ENCODE measurements at regions not wholly inside any gene's neighbourhood (a gene's known extent, or its start where the extent isn't known, plus 50 kb on each side); places are given as distances from the start of the nearest gene placed in this dataset.

- Histone ChIP-seq H3F3A (ENCODE audit: low read depth) (no peaks in the 10 kb centered on the region), H4K20me1 (ENCODE audit: insufficient read depth, low read length, poor library complexity, severe bottlenecking) (no peaks in the 10 kb centered on the region), H3K9ac (ENCODE audit: low read depth, low read length, poor library complexity, severe bottlenecking) (no peak overlapping the region), H3K4me3 (ENCODE audit: low read length, poor library complexity, severe bottlenecking) (no peak overlapping the region), H3K9me3 (ENCODE audit: insufficient read depth, low read depth, low read length) (no peaks in the 10 kb centered on the region), H3K79me2 (ENCODE audit: insufficient read depth, low read length) (no peaks in the 10 kb centered on the region), H3K4me1 (ENCODE audit: insufficient read depth, low read length, poor library complexity, severe bottlenecking) (no peaks in the 10 kb centered on the region), H3K27me3 (ENCODE audit: insufficient read depth, low read length, poor library complexity, severe bottlenecking) (no peaks in the 10 kb centered on the region), H3K9me2 (replicated peaks; ENCODE audit: low read depth, low read length) (no peaks in the 10 kb centered on the region), H2AFZ (ENCODE audit: low read length) (no peak overlapping the region), H3K4me2 (ENCODE audit: low read depth, low read length, poor library complexity, severe bottlenecking) (no peak overlapping the region), H3K36me3 (ENCODE audit: insufficient read depth, low read length) (no peaks in the 10 kb centered on the region)
- TF ChIP-seq CTCF (conservative IDR thresholded peaks at IDR 0.05; ENCODE audit: low read length): no peak
- TF ChIP-seq EZH2phosphoT487 (IDR thresholded peaks at IDR 0.05; ENCODE audit: borderline replicate concordance): no peak
Measured at GRCh38 chr12:43294916-43295315, 257.1 kb downstream of the ADAMTS20 start.

GRCh38 chr12:43294147-43294546 is 257.9 kb downstream of the ADAMTS20 start:
- Histone ChIP-seq H3K4me2 (ENCODE audit: low read depth, low read length, poor library complexity, severe bottlenecking) (no peak overlapping the region), H2AFZ (ENCODE audit: low read length) (no peak overlapping the region), H3K4me1 (ENCODE audit: insufficient read depth, low read length, poor library complexity, severe bottlenecking) (no peaks in the 10 kb centered on the region), H3K27me3 (ENCODE audit: insufficient read depth, low read length, poor library complexity, severe bottlenecking) (no peaks in the 10 kb centered on the region), H3K79me2 (ENCODE audit: insufficient read depth, low read length) (no peaks in the 10 kb centered on the region), H3F3A (ENCODE audit: low read depth) (no peaks in the 10 kb centered on the region), H3K4me3 (ENCODE audit: low read length, poor library complexity, severe bottlenecking) (no peak overlapping the region), H3K9me3 (ENCODE audit: insufficient read depth, low read depth, low read length) (no peaks in the 10 kb centered on the region), H3K36me3 (ENCODE audit: insufficient read depth, low read length) (no peaks in the 10 kb centered on the region), H4K20me1 (ENCODE audit: insufficient read depth, low read length, poor library complexity, severe bottlenecking) (no peaks in the 10 kb centered on the region), H3K9me2 (replicated peaks; ENCODE audit: low read depth, low read length) (no peaks in the 10 kb centered on the region), H3K9ac (ENCODE audit: low read depth, low read length, poor library complexity, severe bottlenecking) (no peak overlapping the region)
- TF ChIP-seq EZH2phosphoT487 (IDR thresholded peaks at IDR 0.05; ENCODE audit: borderline replicate concordance) (no peak), CTCF (conservative IDR thresholded peaks at IDR 0.05; ENCODE audit: low read length) (no peak)

- Histone ChIP-seq H3K79me2 (ENCODE audit: insufficient read depth, low read length) (no peaks in the 10 kb centered on the region), H3K9ac (ENCODE audit: low read depth, low read length, poor library complexity, severe bottlenecking) (no peak overlapping the region), H3K36me3 (ENCODE audit: insufficient read depth, low read length) (no peaks in the 10 kb centered on the region), H3K9me2 (replicated peaks; ENCODE audit: low read depth, low read length) (no peaks in the 10 kb centered on the region), H2AFZ (ENCODE audit: low read length) (no peak overlapping the region), H4K20me1 (ENCODE audit: insufficient read depth, low read length, poor library complexity, severe bottlenecking) (no peaks in the 10 kb centered on the region), H3K4me2 (ENCODE audit: low read depth, low read length, poor library complexity, severe bottlenecking) (no peak overlapping the region), H3F3A (ENCODE audit: low read depth) (no peaks in the 10 kb centered on the region), H3K4me1 (ENCODE audit: insufficient read depth, low read length, poor library complexity, severe bottlenecking) (no peaks in the 10 kb centered on the region), H3K27me3 (ENCODE audit: insufficient read depth, low read length, poor library complexity, severe bottlenecking) (no peaks in the 10 kb centered on the region), H3K4me3 (ENCODE audit: low read length, poor library complexity, severe bottlenecking) (no peak overlapping the region), H3K9me3 (ENCODE audit: insufficient read depth, low read depth, low read length) (no peaks in the 10 kb centered on the region)
- TF ChIP-seq EZH2phosphoT487 (IDR thresholded peaks at IDR 0.05; ENCODE audit: borderline replicate concordance): no peak
- no peak for TF ChIP-seq CTCF (conservative IDR thresholded peaks at IDR 0.05; ENCODE audit: low read length)
Measured at GRCh38 chr12:43293396-43293795, 258.6 kb downstream of the ADAMTS20 start.
